ENCODE measurements at regions not wholly inside any gene's neighbourhood (a gene's known extent, or its start where the extent isn't known, plus 50 kb on each side); places are given as distances from the start of the nearest gene placed in this dataset.
"Not testable (repeated sequence)": the region's sequence is repeated elsewhere in the genome, so short reads cannot be mapped to it uniquely, and the experiment has no call there.

- TF ChIP-seq ARNTL (CRISPR knock-in tag; IDR thresholded peaks at IDR 0.05; ENCODE audit: borderline replicate concordance, low read depth) (no peak), TOX (CRISPR knock-in tag; IDR thresholded peaks at IDR 0.05; ENCODE audit: borderline replicate concordance) (no peak)
Observed at GRCh38 chr5:44535621-44536020, 146.4 kb upstream of the FGF10 start (continued).

- TF ChIP-seq ZFP30 (CRISPR knock-in tag; IDR thresholded peaks at IDR 0.05), result no peak
- no peak for TF ChIP-seq ZNF8 (CRISPR knock-in tag; IDR thresholded peaks at IDR 0.05)
- TF ChIP-seq ZC3H10 (CRISPR knock-in tag; IDR thresholded peaks at IDR 0.05), result no peak
- no peak for TF ChIP-seq CSRNP3 (CRISPR knock-in tag; IDR thresholded peaks at IDR 0.05)
- TF ChIP-seq PPARA (CRISPR knock-in tag; IDR thresholded peaks at IDR 0.05; ENCODE audit: borderline replicate concordance), result no peak
- TF ChIP-seq GLIS3 (CRISPR knock-in tag; IDR thresholded peaks at IDR 0.05), result no peak
- TF ChIP-seq CREB5 (CRISPR knock-in tag; IDR thresholded peaks at IDR 0.05; ENCODE audit: low read depth), result no peak
- TF ChIP-seq ZFP3 (CRISPR knock-in tag; IDR thresholded peaks at IDR 0.05), result no peak
- no peak for TF ChIP-seq CSDC2 (CRISPR knock-in tag; IDR thresholded peaks at IDR 0.05)
- TF ChIP-seq RARB (CRISPR knock-in tag; IDR thresholded peaks at IDR 0.05), result no peak
Observed at GRCh38 chr5:44532981-44533380, 143.8 kb upstream of the FGF10 start.

GRCh38 chr5:44531756-44532155, 142.5 kb upstream of the FGF10 start:
- not testable (repeated sequence) for ATAC-seq

More at GRCh38 chr5:44532981-44533380, 143.8 kb upstream of the FGF10 start:
- no peak for ATAC-seq

GRCh38 chr5:44530783-44531182, 141.6 kb upstream of the FGF10 start:
- ATAC-seq, result not testable (repeated sequence)

GRCh38 chr5:44511596-44511995, 122.4 kb upstream of the FGF10 start:
- no peak for ATAC-seq
- no peak for TF ChIP-seq CSDC2 (CRISPR knock-in tag; IDR thresholded peaks at IDR 0.05)
- no peak for TF ChIP-seq PPARA (CRISPR knock-in tag; IDR thresholded peaks at IDR 0.05; ENCODE audit: borderline replicate concordance)
- TF ChIP-seq PATZ1 (CRISPR knock-in tag; IDR thresholded peaks at IDR 0.05; ENCODE audit: borderline replicate concordance), result no peak
- no peak for TF ChIP-seq ISL1 (CRISPR knock-in tag; IDR thresholded peaks at IDR 0.05)

- no peak for ATAC-seq
- TF ChIP-seq TSHZ2 (CRISPR knock-in tag; IDR thresholded peaks at IDR 0.05), result no peak
Observed at GRCh38 chr5:44506561-44506960, 117.3 kb upstream of the FGF10 start.

GRCh38 chr5:44499381-44499780, 110.2 kb upstream of the FGF10 start:
- ATAC-seq, result no peak
- no peak for TF ChIP-seq ZNF565 (CRISPR knock-in tag; conservative IDR thresholded peaks at IDR 0.05; ENCODE audit: low read depth)
- TF ChIP-seq ZNF8 (CRISPR knock-in tag; IDR thresholded peaks at IDR 0.05), result no peak
- TF ChIP-seq TCF4 (CRISPR knock-in tag; IDR thresholded peaks at IDR 0.05; ENCODE audit: borderline replicate concordance), result no peak
- TF ChIP-seq CREB5 (CRISPR knock-in tag; IDR thresholded peaks at IDR 0.05; ENCODE audit: low read depth), result no peak
- TF ChIP-seq CSRNP3 (CRISPR knock-in tag; IDR thresholded peaks at IDR 0.05), result no peak
- TF ChIP-seq ESRRG (CRISPR knock-in tag; IDR thresholded peaks at IDR 0.05), result no peak
- no peak for TF ChIP-seq POU6F1 (CRISPR knock-in tag; IDR thresholded peaks at IDR 0.05; ENCODE audit: borderline replicate concordance, low read depth)
- no peak for TF ChIP-seq RARB (CRISPR knock-in tag; IDR thresholded peaks at IDR 0.05)
